Right atrium auricular region (tissue), 2 donors: ENCODE measurements at regions not wholly inside any gene's neighbourhood (a gene's known extent, or its start where the extent isn't known, plus 50 kb on each side); places are given as distances from the start of the nearest gene placed in this dataset.

Source experiments
- DNase-seq: peaks from one replicate; pipeline ENCODE4 v3.0.0-alpha.2; 2019; ENCODE audit warnings: low spot score
- H3K27ac ChIP-seq, 2 donors: fragments of 200-600 bp; sonication (generic); 1 replicate in 1 of 2; 2 replicates in 1 of 2; pipeline ENCODE4 v1.5.1; 2016 to 2019
- H3K27me3 ChIP-seq, 2 donors: fragments of 200-600 bp; sonication (generic); one replicate each; pipeline versions ENCODE4 v1.5.1 to v1.6.0; 2017 to 2019
- H3K36me3 ChIP-seq: fragments of 200-600 bp; sonication (generic); one replicate; pipeline ENCODE4 v1.5.1; 2016
- H3K4me1 ChIP-seq, 2 donors: fragments of 200-600 bp; sonication (generic); one replicate each; pipeline versions ENCODE4 v1.5.1 to v1.6.0; 2017 to 2019
- H3K4me3 ChIP-seq, 2 donors: fragments of 200-600 bp; sonication (generic); 1 replicate in 1 of 2; 2 replicates in 1 of 2; pipeline ENCODE4 v1.5.1; 2017 to 2019; ENCODE audit warnings: mild to moderate bottlenecking in 1 of 2, moderate library complexity in 1 of 2
- H3K9me3 ChIP-seq, 2 donors: fragments of 200-600 bp; sonication (generic); one replicate each; pipeline ENCODE4 v1.5.1; 2019
- TF ChIP-seq, protein P1 (sequence below), 2 donors: fragments of 200-600 bp; sonication (generic); IDR thresholded peaks; one replicate each; pipeline ENCODE4 v1.5.1; 2019; ENCODE audit warnings: antibody characterized with exemption in 2 of 2

DNA sequence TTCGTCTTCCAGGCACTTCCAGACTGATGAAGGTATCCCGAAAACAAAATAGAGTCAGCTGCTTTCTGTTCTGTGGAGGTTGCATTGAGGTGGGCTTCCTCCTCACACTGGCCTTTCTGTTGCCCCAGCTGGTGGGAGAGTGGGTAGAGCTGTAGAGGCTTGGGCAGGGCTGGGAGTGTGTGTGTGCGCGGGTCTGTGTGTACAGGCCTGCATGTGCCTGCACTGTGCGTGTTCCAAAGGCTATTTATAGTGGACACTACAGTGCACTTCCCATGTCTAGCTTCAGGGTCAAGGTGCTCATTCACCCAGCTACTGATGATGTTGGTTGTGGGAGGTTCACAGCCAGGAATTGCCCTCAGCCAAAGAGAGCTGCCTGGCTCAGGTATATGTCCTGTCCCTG, 260.1 kb upstream of the HABP2 start:
- no peaks in the 10 kb centered on the region for H3K9me3 ChIP-seq
- no peaks in the 10 kb centered on the region for H3K36me3 ChIP-seq
- no peak overlapping the region for H3K27ac ChIP-seq
- TF ChIP-seq, protein P1, sequence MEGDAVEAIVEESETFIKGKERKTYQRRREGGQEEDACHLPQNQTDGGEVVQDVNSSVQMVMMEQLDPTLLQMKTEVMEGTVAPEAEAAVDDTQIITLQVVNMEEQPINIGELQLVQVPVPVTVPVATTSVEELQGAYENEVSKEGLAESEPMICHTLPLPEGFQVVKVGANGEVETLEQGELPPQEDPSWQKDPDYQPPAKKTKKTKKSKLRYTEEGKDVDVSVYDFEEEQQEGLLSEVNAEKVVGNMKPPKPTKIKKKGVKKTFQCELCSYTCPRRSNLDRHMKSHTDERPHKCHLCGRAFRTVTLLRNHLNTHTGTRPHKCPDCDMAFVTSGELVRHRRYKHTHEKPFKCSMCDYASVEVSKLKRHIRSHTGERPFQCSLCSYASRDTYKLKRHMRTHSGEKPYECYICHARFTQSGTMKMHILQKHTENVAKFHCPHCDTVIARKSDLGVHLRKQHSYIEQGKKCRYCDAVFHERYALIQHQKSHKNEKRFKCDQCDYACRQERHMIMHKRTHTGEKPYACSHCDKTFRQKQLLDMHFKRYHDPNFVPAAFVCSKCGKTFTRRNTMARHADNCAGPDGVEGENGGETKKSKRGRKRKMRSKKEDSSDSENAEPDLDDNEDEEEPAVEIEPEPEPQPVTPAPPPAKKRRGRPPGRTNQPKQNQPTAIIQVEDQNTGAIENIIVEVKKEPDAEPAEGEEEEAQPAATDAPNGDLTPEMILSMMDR (IDR thresholded peaks at IDR 0.05) = no peak
- no peak overlapping the region for H3K4me3 ChIP-seq
- H3K4me1 ChIP-seq = no peaks in the 10 kb centered on the region
- H3K27me3 ChIP-seq = no peaks in the 10 kb centered on the region
- DNase-seq = no peak

DNA sequence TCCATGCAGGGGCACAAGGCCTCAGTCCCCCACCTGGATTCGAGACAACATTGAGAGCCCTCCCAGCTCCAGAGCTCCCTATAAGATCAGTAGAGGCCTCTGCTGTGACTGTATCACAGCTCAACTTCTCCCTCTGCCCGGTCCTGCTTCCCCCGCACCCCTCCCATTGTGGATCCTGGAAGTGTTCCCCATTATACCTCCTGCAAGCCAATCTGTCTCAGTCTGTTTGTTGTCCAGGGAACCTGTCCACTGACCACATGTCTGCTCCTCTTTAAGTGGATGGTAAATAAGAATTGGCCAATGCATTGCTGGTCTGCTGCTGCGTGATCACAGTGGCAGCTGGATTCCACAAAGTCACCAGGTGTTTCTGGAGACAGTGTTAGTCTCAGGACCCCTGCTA, 259.7 kb upstream of the HABP2 start:
- DNase-seq = no peak

DNA sequence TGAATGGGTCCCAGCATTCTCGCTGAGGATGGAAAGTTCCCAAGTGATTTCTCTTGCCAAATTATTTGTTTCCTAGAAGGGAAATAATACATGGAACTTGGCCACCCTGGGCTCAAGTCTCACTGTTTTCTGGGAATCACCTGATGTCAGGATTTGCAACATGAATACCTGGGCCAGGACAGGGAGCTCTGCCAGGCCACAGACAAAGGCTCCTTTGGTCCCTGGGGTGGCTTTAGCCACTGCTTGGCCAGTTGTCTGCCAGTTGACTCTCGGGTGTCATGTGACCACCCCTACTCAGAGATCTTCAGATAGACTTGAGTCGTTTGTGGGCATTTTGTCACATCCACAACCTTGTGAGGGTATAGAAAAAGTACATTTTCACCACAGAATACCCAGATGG, 258.0 kb upstream of the HABP2 start:
- no peaks in the 10 kb centered on the region for H3K27me3 ChIP-seq
- no peaks in the 10 kb centered on the region for H3K4me1 ChIP-seq
- no peak for DNase-seq
- H3K27ac ChIP-seq = no peak overlapping the region
- H3K4me3 ChIP-seq = no peak overlapping the region
- no peaks in the 10 kb centered on the region for H3K36me3 ChIP-seq
- TF ChIP-seq, protein P1 (IDR thresholded peaks at IDR 0.05) = no peak
- H3K9me3 ChIP-seq = no peaks in the 10 kb centered on the region

More for the DNA sequence above, 259.7 kb upstream of the HABP2 start:
- Histone ChIP-seq H3K4me1 (no peaks in the 10 kb centered on the region), H3K27me3 (no peaks in the 10 kb centered on the region), H3K4me3 (no peak overlapping the region), H3K27ac (no peak overlapping the region), H3K36me3 (no peaks in the 10 kb centered on the region), H3K9me3 (no peaks in the 10 kb centered on the region)
- TF ChIP-seq, protein P1 (IDR thresholded peaks at IDR 0.05) = no peak

DNA sequence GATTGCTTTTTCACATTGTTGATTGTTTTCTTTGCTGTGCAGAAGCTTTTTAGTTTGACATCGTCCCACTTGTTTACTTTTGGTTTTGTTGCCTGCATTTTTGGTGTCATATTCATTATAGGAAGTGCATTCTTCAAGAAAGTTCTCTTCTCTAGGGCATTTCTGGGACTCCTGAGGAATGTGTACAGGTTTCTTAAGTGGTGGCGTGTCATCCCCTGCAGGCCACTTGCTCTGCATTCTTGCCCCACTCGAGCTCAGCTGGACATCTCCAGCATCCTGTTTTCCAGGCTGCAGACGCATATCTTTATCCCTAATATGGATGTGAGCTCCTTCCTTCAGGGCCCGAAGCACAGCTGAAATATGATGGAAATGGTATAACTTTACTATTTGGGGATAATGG, 255.6 kb upstream of the HABP2 start:
- Histone ChIP-seq H3K36me3 (no peaks in the 10 kb centered on the region), H3K27me3 (no peaks in the 10 kb centered on the region), H3K4me1 (no peaks in the 10 kb centered on the region), H3K27ac (no peak overlapping the region), H3K4me3 (no peak overlapping the region), H3K9me3 (no peaks in the 10 kb centered on the region)
- DNase-seq = no peak
- TF ChIP-seq, protein P1 (IDR thresholded peaks at IDR 0.05) = no peak

DNA sequence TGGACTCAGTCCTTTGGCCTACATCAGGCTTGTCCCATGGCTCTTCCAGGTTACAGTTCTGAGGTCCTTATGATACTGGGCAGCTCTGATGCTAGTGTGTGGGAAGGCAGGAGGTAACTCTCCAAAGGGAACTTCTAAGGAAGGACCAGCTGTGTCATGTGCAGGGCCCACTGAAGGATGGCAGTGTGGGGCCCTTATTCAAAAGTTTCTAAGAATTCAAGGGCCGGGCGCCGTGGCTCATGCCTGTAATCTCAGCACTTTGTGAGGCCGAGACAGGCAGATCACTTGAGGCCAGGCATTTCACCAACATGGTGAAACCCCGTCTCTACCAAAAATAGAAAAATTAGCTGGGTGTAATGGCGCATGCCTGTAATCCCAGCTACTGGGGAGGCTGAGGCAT, 254.2 kb upstream of the HABP2 start:
- Histone ChIP-seq H3K27me3 (no peaks in the 10 kb centered on the region), H3K36me3 (no peaks in the 10 kb centered on the region), H3K27ac (no peak overlapping the region), H3K4me1 (no peaks in the 10 kb centered on the region), H3K4me3 (no peak overlapping the region), H3K9me3 (no peaks in the 10 kb centered on the region)
- no peak for DNase-seq
- TF ChIP-seq, protein P1 (IDR thresholded peaks at IDR 0.05) = no peak

DNA sequence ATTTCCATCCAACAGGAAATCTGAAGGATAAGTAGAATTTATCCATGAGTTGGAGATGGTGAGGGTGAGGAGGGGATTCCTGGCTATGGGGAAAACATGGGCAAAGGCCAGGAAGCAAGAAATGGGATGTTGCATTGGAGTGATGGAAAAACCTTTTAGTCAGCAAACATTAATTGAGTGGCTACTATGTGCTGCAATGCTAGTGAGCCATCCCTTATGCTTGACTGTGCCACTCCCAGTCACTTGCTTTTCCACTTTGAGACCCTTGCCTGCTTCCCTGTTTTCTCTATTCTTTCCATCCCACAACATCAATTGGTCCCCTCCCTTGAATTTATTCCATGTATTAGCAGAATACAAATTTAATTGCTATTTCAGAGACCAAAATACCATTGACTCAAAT, 252.7 kb upstream of the HABP2 start:
- Histone ChIP-seq H3K4me3 (no peak overlapping the region), H3K36me3 (no peaks in the 10 kb centered on the region), H3K27me3 (no peaks in the 10 kb centered on the region), H3K27ac (no peak overlapping the region), H3K4me1 (no peaks in the 10 kb centered on the region), H3K9me3 (no peaks in the 10 kb centered on the region)
- TF ChIP-seq, protein P1 (IDR thresholded peaks at IDR 0.05) = no peak
- no peak for DNase-seq
